ENCODE measurements at regions not wholly inside any gene's neighbourhood (a gene's known extent, or its start where the extent isn't known, plus 50 kb on each side); places are given as distances from the start of the nearest gene placed in this dataset.
"Not testable (repeated sequence)": the region's sequence is repeated elsewhere in the genome, so short reads cannot be mapped to it uniquely, and the experiment has no call there.

DNA sequence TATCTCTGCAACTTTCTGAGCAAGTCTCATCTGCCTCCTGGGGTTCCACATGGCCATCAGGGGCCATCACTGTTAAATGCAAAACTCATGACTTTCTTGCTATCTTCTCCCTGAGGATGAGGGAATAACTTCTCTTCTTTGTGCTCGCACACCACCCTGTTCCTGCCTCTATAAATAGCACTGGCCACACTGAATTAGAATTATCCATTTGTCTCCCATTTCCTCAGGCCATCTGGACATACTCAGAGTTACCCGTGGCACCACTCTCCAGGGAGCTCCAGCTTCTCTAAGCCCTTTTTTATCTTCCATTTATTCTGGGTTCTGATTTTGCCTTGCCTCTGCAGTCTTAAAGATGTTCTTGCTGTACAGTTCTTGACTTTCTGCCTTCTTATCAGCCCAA, 72.8 kb upstream of the ECI2 start:
- H3K9me3 ChIP-seq: peaks cover 4 to 10% of the 10 kb centered on the region in 2 donors
- no peaks in the 10 kb centered on the region for H3K4me1 ChIP-seq
- intact Hi-C loops (cut with DNase I; ENCODE audit: low total_unique reads): no loop called here
- TF ChIP-seq POLR2A (IDR thresholded peaks at IDR 0.05) (no peak), POLR2AphosphoS5 (IDR thresholded peaks at IDR 0.05) (no peak)
- DNase-seq (ENCODE audit: low spot score in 2 of 2): no peak
- no peak overlapping the region for H3K4me3 ChIP-seq
- H3K27me3 ChIP-seq: no peaks in the 10 kb centered on the region
- H3K27ac ChIP-seq: no peak overlapping the region
- no peaks in the 10 kb centered on the region for H3K36me3 ChIP-seq

DNA sequence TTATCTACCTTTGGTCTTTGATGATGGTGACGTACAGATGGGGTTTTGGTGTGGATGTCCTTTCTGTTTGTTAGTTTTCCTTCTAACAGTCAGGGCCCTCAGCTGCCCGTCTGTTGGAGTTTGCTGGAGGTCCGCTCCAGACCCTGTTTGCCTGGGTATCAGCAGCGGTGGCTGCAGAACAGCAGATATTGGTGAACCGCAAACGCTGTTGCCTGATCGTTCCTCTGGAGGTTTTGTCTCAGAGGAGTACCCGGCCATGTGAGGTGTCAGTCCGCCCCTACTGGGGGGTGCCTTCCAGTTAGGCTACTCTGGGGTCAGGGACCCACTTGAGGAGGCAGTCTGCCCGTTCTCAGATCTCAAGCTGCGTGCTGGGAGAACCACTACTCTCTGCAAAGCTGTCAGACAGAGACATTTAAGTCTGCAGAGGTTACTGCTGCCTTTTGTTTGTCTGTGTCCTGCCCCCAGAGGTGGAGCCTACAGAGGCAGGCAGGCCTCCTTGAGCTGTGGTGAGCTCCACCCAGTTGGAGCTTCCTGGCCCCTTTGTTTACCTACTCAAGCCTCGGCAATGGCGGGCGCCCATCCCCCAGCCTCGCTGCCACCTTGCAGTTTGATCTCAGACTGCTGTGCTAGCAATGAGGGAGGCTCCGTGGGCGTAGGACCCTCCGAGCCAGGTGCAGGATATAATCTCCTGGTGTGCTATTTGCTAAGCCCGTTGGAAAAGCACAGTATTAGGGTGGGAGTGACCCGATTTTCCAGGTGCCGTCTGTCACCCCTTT, 68.5 kb upstream of the ECI2 start:
- H3K27me3 ChIP-seq; H3K36me3 ChIP-seq; H3K4me1 ChIP-seq; H3K4me3 ChIP-seq; H3K27ac ChIP-seq; DNase-seq (ENCODE audit: low spot score in 2 of 2); intact Hi-C loops (cut with DNase I; ENCODE audit: low total_unique reads): not testable (repeated sequence)
- H3K9me3 ChIP-seq: peaks cover 4 to 10% of the 10 kb centered on the region in 2 donors

DNA sequence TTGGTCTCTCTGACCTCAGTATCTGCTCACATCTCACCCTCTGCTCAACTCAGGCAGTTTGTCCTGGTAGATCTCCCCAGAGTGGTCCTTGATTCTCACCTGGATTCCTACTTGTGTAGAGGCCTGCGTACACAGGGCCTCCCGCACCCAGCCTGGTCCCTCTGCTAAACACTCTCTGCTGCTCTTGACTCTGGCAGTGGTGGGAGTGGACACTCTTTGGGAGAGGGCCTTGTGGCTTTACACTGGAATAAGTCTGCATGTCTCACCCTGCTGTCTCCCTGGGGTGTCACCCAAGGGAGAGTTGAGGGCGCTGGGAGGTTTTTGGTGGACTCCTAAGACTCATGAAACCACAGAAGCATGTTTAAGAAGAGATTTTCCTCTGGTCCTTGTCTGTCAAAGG, 57.3 kb upstream of the ECI2 start:
- Histone ChIP-seq H3K27me3 (no peaks in the 10 kb centered on the region), H3K4me3 (no peak overlapping the region), H3K4me1 (no peaks in the 10 kb centered on the region), H3K9me3 (no peaks in the 10 kb centered on the region), H3K27ac (no peak overlapping the region), H3K36me3 (no peaks in the 10 kb centered on the region)
- intact Hi-C loops (cut with DNase I; ENCODE audit: low total_unique reads): no loop called here
- TF ChIP-seq, protein P1, sequence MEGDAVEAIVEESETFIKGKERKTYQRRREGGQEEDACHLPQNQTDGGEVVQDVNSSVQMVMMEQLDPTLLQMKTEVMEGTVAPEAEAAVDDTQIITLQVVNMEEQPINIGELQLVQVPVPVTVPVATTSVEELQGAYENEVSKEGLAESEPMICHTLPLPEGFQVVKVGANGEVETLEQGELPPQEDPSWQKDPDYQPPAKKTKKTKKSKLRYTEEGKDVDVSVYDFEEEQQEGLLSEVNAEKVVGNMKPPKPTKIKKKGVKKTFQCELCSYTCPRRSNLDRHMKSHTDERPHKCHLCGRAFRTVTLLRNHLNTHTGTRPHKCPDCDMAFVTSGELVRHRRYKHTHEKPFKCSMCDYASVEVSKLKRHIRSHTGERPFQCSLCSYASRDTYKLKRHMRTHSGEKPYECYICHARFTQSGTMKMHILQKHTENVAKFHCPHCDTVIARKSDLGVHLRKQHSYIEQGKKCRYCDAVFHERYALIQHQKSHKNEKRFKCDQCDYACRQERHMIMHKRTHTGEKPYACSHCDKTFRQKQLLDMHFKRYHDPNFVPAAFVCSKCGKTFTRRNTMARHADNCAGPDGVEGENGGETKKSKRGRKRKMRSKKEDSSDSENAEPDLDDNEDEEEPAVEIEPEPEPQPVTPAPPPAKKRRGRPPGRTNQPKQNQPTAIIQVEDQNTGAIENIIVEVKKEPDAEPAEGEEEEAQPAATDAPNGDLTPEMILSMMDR (IDR thresholded peaks at IDR 0.05): no peak
- TF ChIP-seq POLR2AphosphoS5 (IDR thresholded peaks at IDR 0.05) (no peak), POLR2A (IDR thresholded peaks at IDR 0.05) (no peak)
- DNase-seq (ENCODE audit: low spot score in 2 of 2): no peak

DNA sequence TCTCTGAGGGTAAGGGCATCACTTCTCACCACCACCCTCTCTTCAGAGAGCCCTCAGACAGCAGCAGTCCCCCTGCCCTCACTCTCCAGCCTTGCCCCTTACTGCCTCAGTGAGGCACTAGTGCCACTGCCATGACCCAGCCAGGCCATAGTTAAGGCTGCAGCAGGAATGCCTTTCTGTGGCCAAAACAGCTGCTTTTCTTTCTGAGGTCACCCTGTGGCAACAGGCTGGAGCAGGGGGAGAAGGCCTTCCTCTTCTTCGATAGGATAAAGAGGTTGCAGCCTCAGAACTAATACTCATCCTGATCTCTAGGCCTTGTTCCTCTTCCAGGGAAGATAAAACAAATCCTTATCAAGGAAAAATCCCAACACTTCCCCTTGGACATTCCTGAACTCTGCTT, 56.8 kb upstream of the ECI2 start:
- Histone ChIP-seq H3K4me1 (no peaks in the 10 kb centered on the region), H3K36me3 (no peaks in the 10 kb centered on the region), H3K27ac (no peak overlapping the region), H3K27me3 (no peaks in the 10 kb centered on the region), H3K4me3 (no peak overlapping the region), H3K9me3 (no peaks in the 10 kb centered on the region)
- DNase-seq (ENCODE audit: low spot score in 2 of 2): no peak
- intact Hi-C loops (cut with DNase I; ENCODE audit: low total_unique reads): no loop called here
- TF ChIP-seq, protein P1 (IDR thresholded peaks at IDR 0.05): no peak
- TF ChIP-seq POLR2AphosphoS5 (IDR thresholded peaks at IDR 0.05) (no peak), POLR2A (IDR thresholded peaks at IDR 0.05) (no peak)

DNA sequence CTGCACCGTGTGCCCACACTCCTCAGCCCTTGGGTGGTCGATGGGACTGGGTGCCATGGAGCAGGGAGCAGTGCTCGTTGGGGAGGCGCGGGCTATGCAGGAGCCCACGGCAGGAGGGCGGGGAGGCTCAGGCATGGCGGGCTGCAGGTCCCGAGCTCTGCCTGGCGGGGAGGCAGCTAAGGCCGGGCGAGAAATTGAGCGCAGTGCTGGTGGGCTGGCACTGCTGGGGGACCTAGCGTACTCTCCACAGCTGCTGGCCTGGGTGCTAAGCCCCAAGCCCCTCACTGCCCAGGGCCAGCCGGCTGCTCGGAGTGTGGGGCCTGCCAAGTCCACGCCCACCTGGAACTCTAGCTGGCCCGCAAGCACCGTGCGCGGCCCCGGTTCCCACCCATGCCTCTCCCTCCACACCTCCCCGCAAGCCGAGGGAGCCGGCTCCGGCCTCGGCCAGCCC, 55.9 kb upstream of the ECI2 start:
- Histone ChIP-seq H3K4me1 (no peaks in the 10 kb centered on the region), H3K4me3 (no peak overlapping the region), H3K36me3 (no peaks in the 10 kb centered on the region), H3K27me3 (no peaks in the 10 kb centered on the region), H3K9me3 (no peaks in the 10 kb centered on the region), H3K27ac (no peak overlapping the region)
- no peak for DNase-seq (ENCODE audit: low spot score in 2 of 2)
- intact Hi-C loops (cut with DNase I; ENCODE audit: low total_unique reads): no loop called here
- TF ChIP-seq, protein P1 (IDR thresholded peaks at IDR 0.05): no peak
- TF ChIP-seq POLR2A (IDR thresholded peaks at IDR 0.05) (no peak), POLR2AphosphoS5 (IDR thresholded peaks at IDR 0.05) (no peak)

DNA sequence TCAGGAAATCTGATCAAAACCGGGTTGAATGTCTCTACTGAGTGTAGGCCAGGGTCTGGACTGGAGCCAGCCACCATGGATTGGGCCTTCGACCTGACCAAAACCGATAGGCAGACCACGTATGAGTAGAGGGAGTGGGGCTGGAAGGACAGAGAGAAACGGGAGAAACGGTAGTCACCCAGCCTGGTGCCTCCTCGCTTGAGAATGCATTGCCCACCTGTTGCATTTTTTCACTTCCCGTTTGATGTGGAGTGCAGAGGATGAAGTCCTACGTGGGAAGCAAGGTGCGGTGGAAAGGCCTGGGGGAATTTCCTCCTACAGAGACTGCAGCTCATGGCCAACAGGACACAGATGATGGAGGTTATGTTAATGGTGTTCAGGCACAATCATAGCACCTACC, 53.9 kb upstream of the ECI2 start:
- H3K9me3 ChIP-seq: no peaks in the 10 kb centered on the region

More for the DNA sequence above, 53.9 kb upstream of the ECI2 start:
- Histone ChIP-seq H3K4me1 (no peaks in the 10 kb centered on the region), H3K36me3 (no peaks in the 10 kb centered on the region), H3K4me3 (no peak overlapping the region), H3K27me3 (no peaks in the 10 kb centered on the region), H3K27ac (no peak overlapping the region)
- TF ChIP-seq, protein P1 (IDR thresholded peaks at IDR 0.05): no peak
- TF ChIP-seq POLR2AphosphoS5 (IDR thresholded peaks at IDR 0.05) (no peak), POLR2A (IDR thresholded peaks at IDR 0.05) (no peak)
- intact Hi-C loops (cut with DNase I; ENCODE audit: low total_unique reads): no loop called here
- DNase-seq (ENCODE audit: low spot score in 2 of 2): no peak

All from breast epithelium (tissue), 4 donors.